Calu3 (cell line): ENCODE measurements at regions not wholly inside any gene's neighbourhood (a gene's known extent, or its start where the extent isn't known, plus 50 kb on each side); places are given as distances from the start of the nearest gene placed in this dataset.

ENCODE experiments used
- BruUV-seq: library from RNA; stranded (reverse); fragments of 400-500 nt; replicated peaks from 2 replicates; lab custom pipeline; 2021; lab: Mats Ljungman, UMichigan
- CTCF ChIA-PET: fragments of 300-600 bp; sonication (Branson Sonifier 250); formaldehyde crosslinking; loops from one replicate; lab custom pipeline; 2022; ENCODE audit warnings: antibody characterized with exemption; lab: Charles Lee
- DNase-seq: peaks from one replicate; pipeline ENCODE4 v3.0.0; 2022
- H3K27ac Mint-ChIP-seq: one replicate; pipeline ENCODE4 v1.8.0; 2022; ENCODE audit warnings: mixed read lengths; ENCODE audit not compliant: unreplicated experiment
- H3K27me3 Mint-ChIP-seq: one replicate; pipeline ENCODE4 v1.8.0; 2022; ENCODE audit warnings: mixed read lengths; ENCODE audit not compliant: unreplicated experiment
- H3K36me3 Mint-ChIP-seq: one replicate; pipeline ENCODE4 v1.8.0; 2022; ENCODE audit warnings: mild to moderate bottlenecking, moderate library complexity, mixed read lengths; ENCODE audit not compliant: insufficient read depth, unreplicated experiment
- H3K4me1 Mint-ChIP-seq: one replicate; pipeline ENCODE4 v1.8.0; 2022; ENCODE audit warnings: mild to moderate bottlenecking, low read depth, mixed read lengths; ENCODE audit not compliant: unreplicated experiment
- H3K4me3 Mint-ChIP-seq: one replicate; pipeline ENCODE4 v1.8.0; 2022; ENCODE audit warnings: mild to moderate bottlenecking, low read depth, moderate library complexity, mixed read lengths; ENCODE audit not compliant: unreplicated experiment
- H3K9me3 Mint-ChIP-seq: one replicate; pipeline ENCODE4 v1.8.0; 2022; ENCODE audit warnings: low read depth, mixed read lengths; ENCODE audit not compliant: unreplicated experiment
- CTCF ChIP-seq: fragments of 200-600 bp; IDR thresholded peaks from one replicate; pipeline ENCODE4 v1.8.0; 2022; ENCODE audit warnings: antibody characterized with exemption; ENCODE audit not compliant: unreplicated experiment
- intact Hi-C: fragments of 100-400 bp; cut with micrococcal nuclease; formaldehyde crosslinking; loops from one replicate; pipeline ENCODE4 v1.10.0; 2022; ENCODE audit not compliant: unreplicated experiment

- no peak for DNase-seq
- Mint-ChIP-seq H3K4me3 (no peak overlapping the region), H3K4me1 (no peaks in the 10 kb centered on the region), H3K27ac (no peak overlapping the region), H3K36me3 (no peaks in the 10 kb centered on the region), H3K27me3 (peaks cover 98% of the 10 kb centered on the region), H3K9me3 (no peaks in the 10 kb centered on the region)
- no peak for TF ChIP-seq CTCF
- BruUV-seq, result no TSS peak
- CTCF ChIA-PET, result no interaction called here
- intact Hi-C loops, result no loop called here
Observed at GRCh38 chr11:120031612-120032600, 106.0 kb downstream of the TRIM29 start.

GRCh38 chr11:120031156-120031555 is 106.8 kb downstream of the TRIM29 start:
- intact Hi-C loops, result no loop called here
- H3K4me3 Mint-ChIP-seq, result no peak overlapping the region
- no peak for TF ChIP-seq CTCF
- H3K36me3 Mint-ChIP-seq, result no peaks in the 10 kb centered on the region
- no TSS peak for BruUV-seq
- H3K4me1 Mint-ChIP-seq, result no peaks in the 10 kb centered on the region
- no peaks in the 10 kb centered on the region for H3K9me3 Mint-ChIP-seq
- CTCF ChIA-PET, result no interaction called here
- H3K27me3 Mint-ChIP-seq, result peaks cover 93% of the 10 kb centered on the region
- no peak for DNase-seq
- H3K27ac Mint-ChIP-seq, result no peak overlapping the region

- H3K4me1 Mint-ChIP-seq, result no peaks in the 10 kb centered on the region
- H3K36me3 Mint-ChIP-seq, result no peaks in the 10 kb centered on the region
- CTCF ChIA-PET, result no interaction called here
- BruUV-seq, result no TSS peak
- no peaks in the 10 kb centered on the region for H3K9me3 Mint-ChIP-seq
- no peak for TF ChIP-seq CTCF
- H3K27me3 Mint-ChIP-seq, result peaks cover 86% of the 10 kb centered on the region
- no peak overlapping the region for H3K27ac Mint-ChIP-seq
- no peak for DNase-seq
- H3K4me3 Mint-ChIP-seq, result no peak overlapping the region
- intact Hi-C loops, result no loop called here
Observed at GRCh38 chr11:120030411-120030810, 107.5 kb downstream of the TRIM29 start.

- BruUV-seq, result no TSS peak
Observed at GRCh38 chr11:120029321-120029720, 108.6 kb downstream of the TRIM29 start.

More at GRCh38 chr11:120029321-120029720, 108.6 kb downstream of the TRIM29 start:
- no peak overlapping the region for H3K4me3 Mint-ChIP-seq
- DNase-seq, result no peak
- CTCF ChIA-PET, result no interaction called here
- no peak for TF ChIP-seq CTCF
- intact Hi-C loops, result no loop called here
- no peaks in the 10 kb centered on the region for H3K9me3 Mint-ChIP-seq
- H3K27me3 Mint-ChIP-seq, result peaks cover 77% of the 10 kb centered on the region
- no peaks in the 10 kb centered on the region for H3K4me1 Mint-ChIP-seq
- no peak overlapping the region for H3K27ac Mint-ChIP-seq
- no peaks in the 10 kb centered on the region for H3K36me3 Mint-ChIP-seq
